ENCODE measurements at regions not wholly inside any gene's neighbourhood (a gene's known extent, or its start where the extent isn't known, plus 50 kb on each side); places are given as distances from the start of the nearest gene placed in this dataset.
"Not testable (repeated sequence)": the region's sequence is repeated elsewhere in the genome, so short reads cannot be mapped to it uniquely, and the experiment has no call there.

DNA sequence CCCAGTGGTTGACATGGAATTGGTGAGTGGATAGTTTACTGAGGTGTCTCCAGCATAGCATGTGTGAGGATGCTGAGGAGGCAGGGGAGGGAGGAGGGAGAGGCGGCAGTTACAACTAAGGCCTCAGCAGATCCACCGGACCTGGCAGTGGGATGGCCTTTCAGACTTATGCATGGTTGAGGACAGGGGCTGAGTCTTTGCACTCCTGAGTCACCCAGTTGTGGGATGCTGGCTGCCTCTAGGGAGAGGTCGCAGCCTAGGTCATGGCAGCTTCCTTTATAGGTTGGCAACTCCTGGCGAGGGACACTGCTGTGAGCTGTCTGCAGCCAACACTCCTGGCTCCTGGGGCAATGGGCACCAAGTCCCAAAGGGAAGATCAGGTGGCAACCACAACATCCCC lies 380.3 kb downstream of the PREX1 start:
- no peak for DNase-seq (ENCODE audit: low spot score)

DNA sequence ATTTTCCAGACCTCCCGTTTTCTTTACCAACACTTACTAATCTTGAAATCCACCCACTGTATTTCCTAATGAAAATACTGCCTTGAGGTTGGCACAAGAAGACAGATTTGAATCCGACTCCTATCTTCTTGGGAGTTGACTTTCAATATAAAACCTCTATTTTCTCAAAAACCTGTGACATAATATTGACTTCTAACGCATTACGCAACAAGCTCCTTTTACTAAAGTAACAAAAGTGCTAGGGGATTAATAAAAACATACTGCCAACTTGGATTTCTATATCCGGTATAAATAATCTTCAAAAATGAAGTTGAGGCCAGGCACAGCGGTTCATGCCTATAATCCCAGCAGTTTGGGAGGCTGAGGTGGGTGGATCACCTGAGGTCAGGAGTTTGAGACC lies 382.0 kb downstream of the PREX1 start:
- no peak for DNase-seq (ENCODE audit: low spot score)

DNA sequence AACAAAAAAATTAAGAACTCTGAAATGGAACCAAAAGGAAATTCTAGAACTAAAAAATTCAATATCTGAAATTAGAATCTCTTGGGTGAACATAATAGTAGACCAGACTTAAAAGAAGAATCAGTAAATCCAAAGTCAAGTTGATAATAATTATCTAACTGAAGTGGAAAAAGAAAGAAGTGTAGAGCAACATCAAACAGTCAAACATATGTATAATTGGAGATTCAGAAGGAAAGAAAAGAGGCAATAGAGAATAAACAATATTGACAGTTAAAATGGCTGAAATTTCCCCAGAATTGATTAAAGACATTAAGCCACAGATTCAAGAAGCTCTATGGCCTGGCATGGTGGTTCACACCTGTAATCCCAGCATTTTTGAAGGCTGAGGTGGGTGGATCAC lies 383.6 kb downstream of the PREX1 start:
- DNase-seq (ENCODE audit: low spot score): no peak

DNA sequence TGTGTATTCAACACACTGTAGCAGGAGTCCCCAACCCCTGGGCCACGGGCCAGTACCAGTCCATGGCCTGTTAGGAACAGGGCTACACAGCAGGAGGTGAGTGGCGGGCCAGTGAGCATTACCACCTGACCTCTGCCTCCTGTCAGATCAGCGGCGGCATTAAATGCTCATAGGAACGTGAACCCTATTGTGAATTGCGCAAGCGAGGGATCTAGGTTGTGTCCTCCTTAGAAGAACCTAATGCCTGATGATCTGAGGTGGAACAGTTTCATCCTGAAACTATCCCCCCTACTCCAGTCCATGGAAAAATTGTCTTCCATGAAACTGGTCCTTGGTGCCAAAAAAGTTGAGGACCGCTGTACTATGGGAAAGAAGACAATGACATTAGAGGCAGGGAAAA lies 386.9 kb downstream of the PREX1 start:
- DNase-seq (ENCODE audit: low spot score): no peak

DNA sequence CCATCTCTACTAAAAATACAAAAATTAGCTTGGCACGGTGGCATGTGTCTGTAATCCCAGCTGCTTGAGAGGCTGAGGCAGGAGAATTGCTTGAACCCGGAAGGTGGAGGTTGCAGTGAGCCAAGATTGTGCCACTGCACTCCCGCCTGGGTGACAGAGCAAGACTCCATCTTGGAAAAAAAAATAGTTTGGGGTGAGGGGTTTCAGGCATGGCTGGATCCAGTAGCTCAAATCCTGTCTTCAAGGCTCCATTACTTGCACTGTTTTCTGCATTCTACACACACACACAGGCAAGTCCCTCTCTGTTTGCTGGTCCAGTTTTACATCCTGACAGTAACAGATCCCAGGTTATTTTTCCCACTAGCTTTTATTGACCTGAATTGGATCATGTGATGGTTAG lies 387.5 kb downstream of the PREX1 start:
- not testable (repeated sequence) for DNase-seq (ENCODE audit: low spot score)

DNA sequence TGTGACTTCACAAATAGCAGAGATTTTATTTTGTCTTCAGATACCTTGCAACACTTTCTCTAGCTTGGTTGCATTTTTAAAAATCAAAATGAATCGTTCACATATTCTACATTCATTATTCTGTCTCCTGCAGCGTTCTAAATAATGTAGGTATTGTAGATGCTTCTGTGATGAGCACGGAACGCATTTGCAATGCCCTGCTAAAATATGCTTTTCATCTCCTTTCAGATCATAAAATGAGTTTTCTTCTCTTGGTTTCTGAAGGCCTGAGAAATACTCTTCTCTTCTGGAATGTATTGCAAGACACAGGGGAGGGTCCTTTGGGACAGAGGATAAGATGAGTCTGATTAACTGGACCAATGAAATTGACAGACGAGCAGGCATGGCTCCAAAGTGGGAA lies 390.7 kb downstream of the PREX1 start:
- no peak for DNase-seq (ENCODE audit: low spot score)

DNA sequence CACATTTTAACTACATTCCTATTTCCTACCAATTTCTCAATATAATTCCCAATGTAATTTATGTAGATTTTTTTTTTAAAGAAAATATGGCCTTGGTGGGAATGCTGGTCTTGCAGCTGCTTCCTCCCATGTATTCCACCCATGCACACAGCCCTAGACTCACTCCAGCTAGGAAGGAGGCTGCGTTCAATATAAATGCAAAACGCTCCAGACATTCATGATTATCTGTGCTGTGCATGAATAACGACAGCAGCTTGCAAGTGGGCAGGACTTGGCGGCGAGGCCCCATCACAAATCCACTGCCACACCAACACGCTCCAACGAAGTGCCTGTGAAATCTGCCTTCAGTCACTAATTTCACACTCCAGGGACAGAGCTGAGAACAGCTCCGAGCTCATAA lies 391.2 kb downstream of the PREX1 start:
- DNase-seq (ENCODE audit: low spot score): not testable (repeated sequence)

DNA sequence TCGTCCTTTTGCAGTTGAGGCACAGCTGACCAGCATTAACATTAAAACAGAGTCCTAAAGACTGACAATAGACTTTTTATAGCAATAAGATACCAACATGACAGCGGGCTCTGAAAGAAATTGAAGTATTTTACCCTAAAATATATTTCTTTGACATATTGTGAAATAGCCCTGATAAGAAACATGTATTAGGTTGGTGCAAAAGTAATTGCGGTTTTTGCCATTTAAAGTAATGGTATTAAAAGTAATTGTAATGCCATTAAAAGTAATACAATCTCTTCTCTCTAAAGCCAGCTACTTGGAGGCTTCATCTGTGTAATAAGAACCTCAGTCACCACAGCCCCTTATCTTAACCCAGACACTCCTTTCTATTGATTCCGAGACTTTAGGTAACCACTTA lies 394.6 kb downstream of the PREX1 start:
- no peak for DNase-seq (ENCODE audit: low spot score)

DNA sequence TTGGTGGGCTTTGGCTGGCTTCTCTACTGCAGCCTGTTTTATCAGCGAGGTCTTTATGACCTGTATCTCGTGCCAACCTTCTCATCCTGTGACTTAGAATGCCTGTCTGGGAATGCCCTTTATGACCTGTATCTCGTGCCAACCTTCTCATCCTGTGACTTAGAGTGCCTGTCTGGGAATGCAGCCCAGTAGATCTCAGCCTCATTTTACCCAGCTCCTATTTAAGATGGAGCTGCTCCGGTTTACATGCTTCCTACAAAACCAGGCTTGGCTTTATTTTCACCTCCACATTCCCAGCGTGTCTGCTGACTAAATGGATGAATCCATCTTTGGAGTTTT lies 395.3 kb downstream of the PREX1 start:
- DNase-seq (ENCODE audit: low spot score): no peak

DNA sequence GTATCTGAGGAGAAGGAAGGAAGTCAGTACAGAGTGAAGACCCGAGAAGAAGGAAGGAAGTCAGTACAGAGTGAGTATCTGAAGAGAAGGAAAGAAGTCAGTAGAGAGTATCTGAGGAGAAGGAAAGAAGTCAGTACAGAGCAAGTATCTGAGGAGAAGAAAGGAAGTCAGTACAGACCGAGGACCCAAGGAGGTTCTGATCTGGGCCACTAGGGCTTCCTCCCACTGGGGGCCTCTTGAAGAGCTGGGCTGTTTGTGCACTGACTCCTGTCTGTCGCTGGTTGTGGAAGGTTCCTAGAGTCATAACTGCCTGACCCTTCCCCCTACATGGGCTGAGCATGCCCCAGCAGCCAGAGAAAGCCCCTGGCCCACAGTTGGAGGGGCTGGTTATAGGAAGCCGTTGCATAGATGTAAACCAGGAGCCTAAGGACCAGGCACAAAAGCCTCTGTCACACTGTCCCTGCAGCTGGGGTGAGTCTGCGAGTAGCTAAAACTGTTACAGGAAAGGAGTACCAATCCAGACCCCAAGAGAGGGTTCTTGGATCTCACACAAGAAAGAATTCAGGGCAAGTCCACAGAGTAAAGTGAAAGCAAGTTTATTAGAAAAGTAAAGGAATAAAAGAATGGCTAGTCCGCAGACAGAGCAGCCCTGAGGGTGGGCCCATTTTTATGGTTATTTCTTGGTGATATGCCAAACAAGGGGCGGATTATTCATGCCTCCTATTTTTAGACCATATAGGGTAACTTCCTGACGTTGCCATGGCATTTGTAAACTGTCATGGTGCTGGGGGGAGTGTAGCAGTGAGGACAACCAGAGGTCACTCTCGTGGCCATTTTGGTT lies 395.9 kb downstream of the PREX1 start:
- no peak for DNase-seq (ENCODE audit: low spot score)

DNA sequence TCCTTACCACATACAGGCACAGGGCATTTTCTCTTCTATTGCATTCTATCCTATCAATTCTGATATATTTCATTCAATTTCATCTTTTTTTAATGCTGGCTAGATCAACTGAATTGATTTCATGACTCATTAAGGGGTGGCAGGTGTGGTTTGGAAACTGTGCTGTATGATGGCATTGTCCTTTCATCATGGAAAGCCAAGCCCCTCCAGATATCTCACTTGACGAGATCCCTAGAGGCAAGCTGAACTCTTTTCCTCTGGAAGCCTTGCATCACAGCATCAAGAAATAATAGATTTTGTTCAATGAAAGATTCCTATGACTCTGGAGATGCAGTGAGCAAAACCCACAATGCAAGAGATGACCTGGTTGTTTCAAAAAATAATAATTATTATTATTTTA lies 401.2 kb downstream of the PREX1 start:
- no peak for DNase-seq (ENCODE audit: low spot score)

DNA sequence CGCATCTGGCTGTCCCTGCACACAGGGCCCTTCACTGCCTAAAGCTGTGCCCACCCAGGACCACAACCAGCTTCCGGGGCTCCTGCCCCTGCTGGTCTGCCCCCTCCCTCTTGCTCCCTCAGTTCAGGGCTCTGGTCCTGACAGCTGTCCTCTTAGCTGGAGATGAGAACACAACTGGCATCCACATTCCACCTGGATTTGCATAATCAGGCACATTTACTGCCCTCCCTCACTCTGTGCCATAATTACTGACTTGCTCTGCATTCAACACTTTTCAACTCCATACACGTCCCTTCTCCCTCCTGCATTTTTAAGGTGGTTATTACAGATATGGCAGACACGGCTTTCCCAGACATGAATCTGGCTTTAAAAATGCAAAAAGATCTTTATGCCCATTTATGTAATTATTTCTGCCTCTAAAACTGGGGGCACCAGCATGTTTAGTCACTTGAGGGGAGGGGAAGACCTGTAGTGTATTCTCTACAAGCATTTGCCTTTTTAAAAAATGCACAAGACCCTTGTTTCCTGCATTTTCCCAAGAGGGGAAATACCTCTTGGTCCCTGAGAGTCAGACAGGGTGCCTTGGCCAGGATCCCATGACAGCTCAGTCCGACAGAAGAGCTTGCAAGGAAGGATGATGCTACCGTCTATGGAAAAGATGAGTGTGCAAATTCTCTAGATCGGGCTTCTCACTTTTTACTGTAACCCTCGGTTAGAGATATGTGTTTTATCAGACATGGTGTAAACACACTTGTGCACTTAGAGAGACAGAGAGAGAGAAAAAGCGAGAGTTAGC lies 401.8 kb downstream of the PREX1 start:
- no peak for DNase-seq (ENCODE audit: low spot score)

DNA sequence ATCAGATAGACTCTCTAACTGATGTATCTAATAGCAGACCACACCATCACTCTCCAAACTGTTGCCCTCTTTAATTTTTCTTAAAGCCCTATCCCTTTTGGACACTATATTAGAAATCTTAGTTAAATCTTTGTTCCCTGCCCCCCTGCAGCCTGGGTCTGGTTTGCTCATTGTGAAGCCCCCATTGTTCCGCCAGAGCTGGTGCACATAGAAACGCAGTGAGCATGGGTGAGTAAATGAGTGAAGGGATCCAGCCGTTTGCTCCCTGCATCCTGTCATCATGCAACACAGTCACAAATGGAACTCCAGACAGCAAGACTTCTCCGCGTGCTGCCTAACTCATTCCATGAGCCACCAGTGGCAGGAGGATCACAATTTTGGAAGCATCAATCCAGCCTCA lies 402.5 kb downstream of the PREX1 start:
- DNase-seq (ENCODE audit: low spot score): no peak

DNA sequence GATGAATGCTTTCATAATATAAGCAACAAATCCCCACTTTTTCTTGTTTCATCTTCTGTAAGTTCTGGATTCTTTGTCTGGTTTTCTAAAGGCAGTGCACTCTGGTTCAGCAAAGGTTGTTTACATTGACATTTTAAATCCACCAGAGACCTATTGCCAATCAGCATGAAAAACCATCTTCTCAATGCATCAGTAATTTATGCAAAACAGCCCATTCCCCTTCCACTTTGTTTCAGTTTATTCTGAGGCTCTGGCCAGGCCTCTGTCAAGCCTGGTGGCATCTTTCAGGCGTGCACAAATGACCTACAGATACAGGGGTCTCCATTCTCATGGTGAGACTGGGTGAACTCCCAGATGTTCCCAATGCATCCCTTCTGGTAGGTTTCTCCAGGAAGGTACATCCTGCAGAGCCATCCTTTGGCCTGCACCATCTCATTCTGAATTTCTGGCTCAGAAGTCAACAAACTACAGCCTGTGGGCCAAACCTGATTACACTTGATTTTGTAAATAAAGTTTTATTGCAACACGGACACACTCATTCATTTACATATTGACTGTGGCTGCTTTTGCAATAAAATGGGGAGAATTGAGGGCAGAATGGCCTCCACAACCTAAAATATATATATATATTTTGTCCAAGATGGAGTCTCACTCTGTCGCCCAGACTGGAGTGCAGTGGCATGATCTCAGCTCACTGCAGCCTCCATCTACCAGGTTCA lies 405.4 kb downstream of the PREX1 start:
- no peak for DNase-seq (ENCODE audit: low spot score)

DNA sequence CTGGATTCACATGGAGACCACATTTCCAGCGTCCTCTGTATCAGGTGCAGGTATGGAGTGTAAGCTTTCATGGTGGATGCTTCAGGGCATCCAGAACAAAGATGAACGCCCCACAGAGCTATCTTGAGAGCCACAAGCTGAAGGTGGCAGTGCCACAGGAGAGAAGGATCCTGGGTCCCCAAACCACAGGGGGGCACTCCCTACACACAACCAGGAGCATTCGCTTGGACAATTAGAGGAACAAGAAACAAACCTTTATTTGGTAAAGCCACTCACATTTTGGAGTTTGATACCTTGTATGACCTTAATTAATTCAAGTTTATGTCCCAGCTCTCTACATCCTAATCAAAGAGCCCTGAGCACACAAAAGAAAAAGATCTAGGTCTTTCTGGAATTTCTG lies 406.3 kb downstream of the PREX1 start:
- DNase-seq (ENCODE audit: low spot score): no peak

DNA sequence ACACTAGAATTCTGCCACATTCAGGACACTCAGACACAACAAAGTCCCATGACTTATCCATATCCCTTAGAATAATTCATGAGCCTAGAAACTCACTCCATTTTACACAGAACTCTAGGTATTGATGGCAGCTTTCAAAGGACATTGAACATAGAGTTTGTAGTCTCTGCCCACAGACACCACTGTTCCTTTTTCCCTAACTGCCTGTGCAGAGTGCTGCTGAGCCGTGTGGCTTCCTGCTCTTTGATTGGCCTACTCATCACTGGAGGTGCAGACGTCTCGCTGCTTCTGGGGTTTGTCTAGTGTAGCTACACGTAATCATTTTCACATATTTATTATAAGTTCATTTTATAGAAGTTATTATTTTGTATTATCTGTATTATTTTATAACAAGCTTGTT lies 407.6 kb downstream of the PREX1 start:
- DNase-seq (ENCODE audit: low spot score): no peak

DNA sequence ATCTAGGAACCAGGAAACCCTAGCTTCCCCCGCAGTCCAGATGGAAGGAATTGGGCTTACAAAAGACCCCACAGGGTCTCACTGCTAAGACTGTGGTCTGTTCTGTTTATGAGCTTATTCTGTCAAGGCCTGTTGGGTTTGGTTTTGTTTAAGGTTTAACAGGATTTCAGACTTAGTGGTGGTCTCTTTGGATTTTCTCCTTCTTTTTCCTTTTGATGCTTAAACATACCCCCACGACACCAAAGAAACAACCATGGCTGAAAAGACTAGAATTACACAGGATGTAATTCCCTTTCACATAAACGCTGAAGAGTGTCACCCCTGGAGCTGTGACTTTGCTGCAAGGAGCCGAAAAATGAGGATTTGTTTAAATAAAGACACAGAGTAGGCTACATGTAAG lies 408.6 kb downstream of the PREX1 start:
- DNase-seq (ENCODE audit: low spot score): no peak

DNA sequence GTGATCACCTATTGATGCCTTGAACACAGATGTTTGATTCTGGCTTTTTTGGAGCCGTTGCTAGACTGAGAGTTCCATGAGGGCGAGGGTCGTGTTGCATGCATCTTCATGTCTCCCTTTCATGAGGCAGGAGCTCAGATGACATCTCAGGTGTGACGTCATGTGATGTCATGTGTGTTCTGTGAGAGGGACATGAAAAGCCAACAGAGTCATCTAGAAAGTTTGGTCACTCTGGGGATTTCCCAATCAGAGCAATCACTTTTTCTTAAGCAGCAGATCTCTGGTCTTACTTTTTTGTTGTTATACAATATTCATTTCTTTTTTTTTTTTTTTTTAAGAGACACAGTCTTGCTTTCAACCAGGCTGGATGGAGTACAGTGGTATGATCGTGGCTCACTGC lies 411.8 kb downstream of the PREX1 start:
- no peak for DNase-seq (ENCODE audit: low spot score)

DNA sequence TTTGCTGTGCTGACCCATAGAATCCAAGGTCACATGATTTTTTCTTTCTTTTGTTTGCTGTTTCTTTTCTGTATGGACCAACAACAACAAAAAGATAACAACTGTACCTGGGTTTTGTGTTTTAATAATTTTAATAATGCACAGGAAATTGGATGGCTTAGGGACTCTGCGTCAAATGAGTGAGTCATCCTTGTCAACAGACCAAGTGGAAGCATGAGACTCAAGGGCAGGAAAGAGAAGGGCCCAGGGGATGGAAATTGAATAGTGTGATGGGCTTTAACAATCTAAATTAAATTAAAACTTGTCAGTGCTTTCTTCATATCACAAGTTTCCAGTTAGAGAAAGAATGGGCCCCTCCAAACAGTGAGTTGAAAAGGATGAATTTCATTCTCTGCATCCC lies 413.0 kb downstream of the PREX1 start:
- DNase-seq (ENCODE audit: low spot score): no peak

DNA sequence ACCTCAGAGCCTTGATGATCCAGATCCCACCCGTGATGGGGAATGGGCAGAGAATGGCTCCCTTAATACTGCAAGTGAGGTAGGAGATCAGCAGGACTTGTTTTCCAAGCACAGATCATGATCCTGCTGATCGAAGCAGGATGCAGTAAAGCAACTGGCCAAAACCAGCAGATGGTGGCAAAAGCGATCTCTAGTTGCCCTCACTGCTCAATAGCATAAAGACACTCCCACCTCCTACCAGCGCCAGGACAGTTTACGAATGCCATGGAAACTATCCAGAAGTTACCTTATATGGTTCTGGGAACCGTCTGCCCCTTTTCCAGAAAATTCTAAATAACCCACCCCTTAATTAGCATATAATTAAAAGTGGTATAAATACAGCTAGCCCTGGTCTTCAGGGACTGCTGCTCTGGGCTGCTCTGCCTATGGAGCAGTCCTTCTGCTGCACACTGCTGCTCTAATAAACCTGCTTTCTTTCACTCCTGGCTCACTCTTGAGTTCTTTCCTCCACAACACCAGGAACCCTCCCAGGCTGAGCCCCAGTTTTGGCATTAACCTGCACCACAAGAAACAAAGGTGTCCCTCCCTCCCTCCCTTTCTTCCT lies 415.8 kb downstream of the PREX1 start:
- DNase-seq (ENCODE audit: low spot score): no peak

DNA sequence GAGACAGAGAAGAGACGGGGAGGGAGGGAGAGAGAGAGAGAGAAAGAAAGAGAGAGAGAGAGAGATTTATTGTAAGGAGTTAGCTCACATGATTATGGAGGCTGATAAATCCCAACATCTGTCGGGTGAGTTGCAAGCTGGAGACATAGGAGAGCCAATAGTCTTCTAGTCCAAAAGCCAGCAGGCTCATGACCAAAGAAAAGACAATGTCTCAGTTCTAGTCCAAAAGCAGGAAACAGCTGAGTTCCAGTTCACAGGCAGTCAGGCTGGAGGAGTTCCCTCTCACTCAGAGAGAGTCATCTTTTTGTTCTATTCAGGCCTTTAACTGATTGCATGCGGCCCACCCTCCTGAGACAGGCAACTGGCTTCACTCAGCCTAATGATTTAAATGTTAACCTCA lies 416.6 kb downstream of the PREX1 start:
- DNase-seq (ENCODE audit: low spot score): no peak

DNA sequence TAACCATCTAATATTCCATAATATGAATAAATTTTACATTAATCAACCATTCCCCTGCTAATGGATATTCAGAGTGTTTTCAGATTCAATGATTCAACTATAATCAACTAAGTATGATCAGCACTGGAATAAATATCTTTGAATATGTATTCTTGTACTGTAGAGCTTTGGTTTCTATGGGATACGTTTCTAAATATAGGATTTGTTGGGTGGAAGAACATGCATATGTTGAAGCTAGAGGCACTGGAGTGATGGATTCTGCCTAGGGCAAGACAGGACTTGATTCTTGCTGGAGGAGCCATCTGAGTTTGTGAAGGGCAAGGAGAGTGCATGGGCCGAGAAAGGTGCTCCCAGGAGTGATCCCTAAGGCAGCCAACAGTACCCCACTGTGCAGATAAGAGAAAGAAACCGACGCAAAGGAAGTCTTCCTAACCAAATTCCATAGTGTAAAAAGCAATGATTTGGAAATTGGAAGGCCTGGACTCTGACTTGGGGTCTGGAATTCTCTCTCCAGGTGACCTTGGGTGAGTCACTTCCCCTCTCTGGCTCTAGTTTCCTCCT lies 418.7 kb downstream of the PREX1 start:
- no peak for DNase-seq (ENCODE audit: low spot score)

All from mesenteric fat pad (tissue), 1 donor.